KMS-11 (cell line): ENCODE measurements at regions not wholly inside any gene's neighbourhood (a gene's known extent, or its start where the extent isn't known, plus 50 kb on each side); places are given as distances from the start of the nearest gene placed in this dataset.

Experiments used
- H2AFZ ChIP-seq: fragments of 200-600 bp; sonication (generic); 2 replicates; pipeline ENCODE4 v1.6.1; 2016; ENCODE audit warnings: antibody characterized with exemption, mixed run types, low read depth
- H3K27ac ChIP-seq: fragments of 200-600 bp; sonication (generic); 2 replicates; pipeline ENCODE4 v1.6.1; 2016; ENCODE audit warnings: mild to moderate bottlenecking, mixed run types
- H3K27me3 ChIP-seq: fragments of 200-600 bp; sonication (generic); 2 replicates; pipeline ENCODE4 v1.6.1; 2017; ENCODE audit warnings: mild to moderate bottlenecking, low read depth, mixed run types, moderate library complexity; ENCODE audit not compliant: insufficient read depth
- H3K36me3 ChIP-seq: fragments of 200-600 bp; sonication (generic); 2 replicates; pipeline ENCODE4 v1.6.1; 2017; ENCODE audit warnings: mild to moderate bottlenecking, mixed run types; ENCODE audit not compliant: insufficient read depth
- H3K4me1 ChIP-seq: fragments of 200-600 bp; sonication (generic); 2 replicates; pipeline ENCODE4 v1.6.1; 2016; ENCODE audit warnings: mild to moderate bottlenecking, low read depth, mixed run types; ENCODE audit not compliant: poor library complexity, severe bottlenecking
- H3K4me2 ChIP-seq: fragments of 200-600 bp; sonication (generic); 2 replicates; pipeline ENCODE4 v1.7.0; 2016; ENCODE audit warnings: mild to moderate bottlenecking, mixed run types
- H3K4me3 ChIP-seq: fragments of 200-600 bp; sonication (generic); IDR thresholded peaks from 2 replicates; pipeline ENCODE4 v1.6.1; 2017; ENCODE audit warnings: low read depth, low read length, mixed read lengths; ENCODE audit not compliant: insufficient read depth
- H3K79me2 ChIP-seq: fragments of 200-600 bp; sonication (generic); 2 replicates; pipeline ENCODE4 v1.6.1; 2016; ENCODE audit warnings: low read depth, mixed run types; ENCODE audit not compliant: insufficient read depth
- H3K9ac ChIP-seq: fragments of 200-600 bp; sonication (generic); 2 replicates; pipeline ENCODE4 v1.6.1; 2016; ENCODE audit warnings: mild to moderate bottlenecking, mixed run types
- H4K20me1 ChIP-seq: fragments of 200-600 bp; sonication (generic); 2 replicates; pipeline ENCODE4 v1.6.1; 2016; ENCODE audit warnings: mild to moderate bottlenecking, mixed run types; ENCODE audit not compliant: insufficient read depth
- CTCF ChIP-seq: fragments of 200-600 bp; sonication (generic); conservative IDR thresholded peaks from 2 replicates; pipeline ENCODE4 v1.6.1; 2017; ENCODE audit warnings: low read depth, mild to moderate bottlenecking, antibody characterized with exemption, low read length, moderate library complexity, mixed read lengths

DNA sequence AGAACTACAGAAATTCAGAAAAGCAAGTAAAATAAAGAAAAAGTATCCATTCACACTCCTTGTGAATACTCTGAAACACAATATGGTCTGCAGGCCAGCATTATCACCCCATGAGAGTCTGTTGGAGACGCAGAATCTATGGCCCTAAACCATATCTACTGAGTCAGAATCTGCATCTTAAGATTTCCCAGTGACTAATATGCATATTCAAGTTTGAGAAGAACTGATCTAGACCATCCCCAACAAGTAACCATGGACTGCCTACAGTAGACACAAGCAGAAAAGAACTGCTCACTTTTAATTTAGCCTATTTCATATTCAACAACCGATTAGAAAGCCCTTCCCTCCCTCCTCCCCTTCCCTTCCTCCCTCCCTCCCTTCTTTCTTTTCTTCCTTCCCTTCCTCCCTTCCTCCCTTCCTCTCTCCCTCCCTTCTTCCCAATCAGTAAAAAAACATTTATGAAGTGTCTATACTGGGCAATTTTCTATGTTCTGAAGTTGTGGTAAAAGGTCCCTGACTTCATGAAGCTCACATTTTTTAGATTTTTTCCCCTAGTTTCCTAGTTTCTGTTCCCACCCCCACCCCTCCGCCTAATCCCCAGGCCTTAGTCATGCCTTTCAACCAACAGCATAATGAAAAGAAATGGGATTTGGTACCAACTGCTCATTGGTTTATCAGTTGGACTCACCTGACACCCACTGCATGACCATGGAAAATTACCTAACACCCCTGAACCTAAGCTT, 125.2 kb downstream of the CNTN3 start:
- no peaks in the 10 kb centered on the region for H3K4me1 ChIP-seq
- no peak overlapping the region for H2AFZ ChIP-seq
- H3K4me3 ChIP-seq, result no peak overlapping the region
- no peaks in the 10 kb centered on the region for H3K27me3 ChIP-seq
- no peaks in the 10 kb centered on the region for H3K79me2 ChIP-seq
- H3K36me3 ChIP-seq, result no peaks in the 10 kb centered on the region
- no peak for TF ChIP-seq CTCF
- no peak overlapping the region for H3K9ac ChIP-seq
- H3K4me2 ChIP-seq, result no peak overlapping the region
- H4K20me1 ChIP-seq, result no peaks in the 10 kb centered on the region
- H3K27ac ChIP-seq, result no peak overlapping the region

GRCh38 chr3:74479915-74480314, 134.5 kb downstream of the CNTN3 start:
- Histone ChIP-seq H3K27me3 (no peaks in the 10 kb centered on the region), H3K4me1 (no peaks in the 10 kb centered on the region), H3K79me2 (no peaks in the 10 kb centered on the region), H3K9ac (no peak overlapping the region), H3K27ac (no peak overlapping the region), H2AFZ (no peak overlapping the region), H3K4me3 (no peak overlapping the region), H3K36me3 (no peaks in the 10 kb centered on the region), H4K20me1 (no peaks in the 10 kb centered on the region), H3K4me2 (no peak overlapping the region)
- TF ChIP-seq CTCF, result no peak

DNA sequence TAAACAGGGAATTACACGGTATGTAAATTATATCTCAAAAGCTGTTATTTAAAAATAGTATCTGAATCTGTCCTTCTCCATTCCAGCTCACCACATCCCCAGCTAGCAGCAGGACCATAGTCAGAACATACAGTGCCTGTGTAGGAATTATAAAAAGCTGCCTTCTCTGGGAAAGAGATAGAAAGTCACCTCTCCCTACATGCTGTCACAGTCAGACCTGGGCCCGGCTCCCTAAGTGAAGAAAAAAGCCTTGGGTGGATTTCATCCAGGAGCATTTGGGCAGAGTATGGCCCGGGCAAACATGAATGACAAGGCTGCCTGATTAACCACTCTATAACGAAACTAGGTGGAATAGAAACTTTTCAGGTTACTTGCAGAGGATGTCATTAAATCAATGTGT, 144.1 kb downstream of the CNTN3 start:
- H3K4me1 ChIP-seq, result no peaks in the 10 kb centered on the region
- no peaks in the 10 kb centered on the region for H3K36me3 ChIP-seq
- no peak for TF ChIP-seq CTCF
- H3K4me2 ChIP-seq, result no peak overlapping the region
- H3K79me2 ChIP-seq, result no peaks in the 10 kb centered on the region
- no peak overlapping the region for H3K9ac ChIP-seq
- no peak overlapping the region for H3K4me3 ChIP-seq
- no peaks in the 10 kb centered on the region for H3K27me3 ChIP-seq
- no peaks in the 10 kb centered on the region for H4K20me1 ChIP-seq
- no peak overlapping the region for H3K27ac ChIP-seq
- H2AFZ ChIP-seq, result no peak overlapping the region

GRCh38 chr3:74469713-74470112, 144.7 kb downstream of the CNTN3 start:
- Histone ChIP-seq H3K4me3 (no peak overlapping the region), H4K20me1 (no peaks in the 10 kb centered on the region), H3K4me1 (no peaks in the 10 kb centered on the region), H3K27ac (no peak overlapping the region), H3K79me2 (no peaks in the 10 kb centered on the region), H3K9ac (no peak overlapping the region), H3K27me3 (no peaks in the 10 kb centered on the region), H2AFZ (no peak overlapping the region), H3K36me3 (no peaks in the 10 kb centered on the region), H3K4me2 (no peak overlapping the region)
- no peak for TF ChIP-seq CTCF
